ENCODE measurements at regions not wholly inside any gene's neighbourhood (a gene's known extent, or its start where the extent isn't known, plus 50 kb on each side); places are given as distances from the start of the nearest gene placed in this dataset.

- Histone ChIP-seq H3K27me3 (ENCODE audit: control insufficient read depth in 1 of 2, insufficient read depth in 2 of 2, low read length in 1 of 2) (no peaks in the 10 kb centered on the region), H3K27ac (ENCODE audit: low read depth in 1 of 2, low read length in 2 of 2) (no peak overlapping the region), H3K36me3 (ENCODE audit: control insufficient read depth in 1 of 2, insufficient read depth in 2 of 2, low read length in 1 of 2) (no peaks in the 10 kb centered on the region), H3K4me1 (ENCODE audit: control insufficient read depth in 1 of 2, insufficient read depth in 2 of 2, low read length in 2 of 2) (no peaks in the 10 kb centered on the region), H3K4me3 (ENCODE audit: low read length in 2 of 2) (no peak overlapping the region), H3K9me3 (ENCODE audit: control insufficient read depth, low read length) (no peaks in the 10 kb centered on the region)
- ATAC-seq (ENCODE audit: low FRiP score) (no peak), DNase-seq (no peak)
- intact Hi-C loops (cut with DNase I) = no loop called here
- WGBS, 2 donors = 8% methylated on average over 1 of the region's 1 CpG
These were observed 174.8 kb upstream of the AVPR1A start for GRCh38 chr12:63325757-63326156.

- 88 to 93% methylated on average over 2 of the region's 2 CpGs for whole genome bisulfite sequencing, 2 donors
- no peaks in the 10 kb centered on the region for H3K27me3 ChIP-seq (ENCODE audit: control insufficient read depth in 1 of 2, insufficient read depth in 2 of 2, low read length in 1 of 2)
These were observed 172.9 kb upstream of the AVPR1A start for GRCh38 chr12:63323942-63324341.

GRCh38 chr12:63321373-63321772 lies 170.4 kb upstream of the AVPR1A start:
- Histone ChIP-seq H3K9me3 (ENCODE audit: control insufficient read depth, low read length) (no peaks in the 10 kb centered on the region), H3K27ac (ENCODE audit: low read depth in 1 of 2, low read length in 2 of 2) (no peak overlapping the region), H3K4me1 (ENCODE audit: control insufficient read depth in 1 of 2, insufficient read depth in 2 of 2, low read length in 2 of 2) (peaks cover 0 to 2% of the 10 kb centered on the region in 2 donors), H3K36me3 (ENCODE audit: control insufficient read depth in 1 of 2, insufficient read depth in 2 of 2, low read length in 1 of 2) (no peaks in the 10 kb centered on the region), H3K27me3 (ENCODE audit: control insufficient read depth in 1 of 2, insufficient read depth in 2 of 2, low read length in 1 of 2) (no peaks in the 10 kb centered on the region), H3K4me3 (ENCODE audit: low read length in 2 of 2) (no peak overlapping the region)
- DNase-seq = no peak
- WGBS, 2 donors = 76 to 87% methylated on average over 2 of the region's 2 CpGs
- intact Hi-C loops (cut with DNase I) = no loop called here
- ATAC-seq (ENCODE audit: low FRiP score) = no peak

More at GRCh38 chr12:63323942-63324341, 172.9 kb upstream of the AVPR1A start:
- no peak for DNase-seq
- intact Hi-C loops (cut with DNase I) = no loop called here
- no peak overlapping the region for H3K4me3 ChIP-seq (ENCODE audit: low read length in 2 of 2)
- no peaks in the 10 kb centered on the region for H3K9me3 ChIP-seq (ENCODE audit: control insufficient read depth, low read length)
- no peak overlapping the region for H3K27ac ChIP-seq (ENCODE audit: low read depth in 1 of 2, low read length in 2 of 2)
- no peaks in the 10 kb centered on the region for H3K36me3 ChIP-seq (ENCODE audit: control insufficient read depth in 1 of 2, insufficient read depth in 2 of 2, low read length in 1 of 2)
- ATAC-seq (ENCODE audit: low FRiP score) = no peak
- H3K4me1 ChIP-seq (ENCODE audit: control insufficient read depth in 1 of 2, insufficient read depth in 2 of 2, low read length in 2 of 2) = peaks cover 0 to 2% of the 10 kb centered on the region in 2 donors

GRCh38 chr12:63319936-63320633 lies 169.1 kb upstream of the AVPR1A start:
- WGBS, 2 donors = 60 to 65% methylated on average over 4 of the region's 4 CpGs
- intact Hi-C loops (cut with DNase I) = no loop called here
- Histone ChIP-seq H3K4me1 (ENCODE audit: control insufficient read depth in 1 of 2, insufficient read depth in 2 of 2, low read length in 2 of 2) (peaks cover 0 to 2% of the 10 kb centered on the region in 2 donors), H3K36me3 (ENCODE audit: control insufficient read depth in 1 of 2, insufficient read depth in 2 of 2, low read length in 1 of 2) (no peaks in the 10 kb centered on the region), H3K27me3 (ENCODE audit: control insufficient read depth in 1 of 2, insufficient read depth in 2 of 2, low read length in 1 of 2) (no peaks in the 10 kb centered on the region), H3K4me3 (ENCODE audit: low read length in 2 of 2) (no peak overlapping the region), H3K9me3 (ENCODE audit: control insufficient read depth, low read length) (no peaks in the 10 kb centered on the region), H3K27ac (ENCODE audit: low read depth in 1 of 2, low read length in 2 of 2) (no peak overlapping the region)
- no peak for DNase-seq
- ATAC-seq (ENCODE audit: low FRiP score) = no peak

- Histone ChIP-seq H3K27ac (ENCODE audit: low read depth in 1 of 2, low read length in 2 of 2) (no peak overlapping the region), H3K4me1 (ENCODE audit: control insufficient read depth in 1 of 2, insufficient read depth in 2 of 2, low read length in 2 of 2) (peaks cover 0 to 2% of the 10 kb centered on the region in 2 donors), H3K4me3 (ENCODE audit: low read length in 2 of 2) (no peak overlapping the region), H3K36me3 (ENCODE audit: control insufficient read depth in 1 of 2, insufficient read depth in 2 of 2, low read length in 1 of 2) (no peaks in the 10 kb centered on the region), H3K9me3 (ENCODE audit: control insufficient read depth, low read length) (no peaks in the 10 kb centered on the region), H3K27me3 (ENCODE audit: control insufficient read depth in 1 of 2, insufficient read depth in 2 of 2, low read length in 1 of 2) (no peaks in the 10 kb centered on the region)
- no peak for DNase-seq
- ATAC-seq (ENCODE audit: low FRiP score) = no peak
- intact Hi-C loops (cut with DNase I) = no loop called here
These were observed 168.4 kb upstream of the AVPR1A start for GRCh38 chr12:63319386-63319785.

- H3K27me3 ChIP-seq (ENCODE audit: control insufficient read depth in 1 of 2, insufficient read depth in 2 of 2, low read length in 1 of 2) = no peaks in the 10 kb centered on the region
- H3K36me3 ChIP-seq (ENCODE audit: control insufficient read depth in 1 of 2, insufficient read depth in 2 of 2, low read length in 1 of 2) = no peaks in the 10 kb centered on the region
- WGBS, 2 donors = 79 to 91% methylated on average over 1 of the region's 1 CpG
- H3K9me3 ChIP-seq (ENCODE audit: control insufficient read depth, low read length) = no peaks in the 10 kb centered on the region
- ATAC-seq (ENCODE audit: low FRiP score) (no peak), DNase-seq (no peak)
- intact Hi-C loops (cut with DNase I) = no loop called here
- no peak overlapping the region for H3K27ac ChIP-seq (ENCODE audit: low read depth in 1 of 2, low read length in 2 of 2)
- H3K4me3 ChIP-seq (ENCODE audit: low read length in 2 of 2) = no peak overlapping the region
- peaks cover 0 to 2% of the 10 kb centered on the region in 2 donors for H3K4me1 ChIP-seq (ENCODE audit: control insufficient read depth in 1 of 2, insufficient read depth in 2 of 2, low read length in 2 of 2)
These were observed 167.9 kb upstream of the AVPR1A start for GRCh38 chr12:63318933-63319332.

GRCh38 chr12:63318313-63318712 lies 167.3 kb upstream of the AVPR1A start:
- Histone ChIP-seq H3K9me3 (ENCODE audit: control insufficient read depth, low read length) (no peaks in the 10 kb centered on the region), H3K27ac (ENCODE audit: low read depth in 1 of 2, low read length in 2 of 2) (no peak overlapping the region), H3K36me3 (ENCODE audit: control insufficient read depth in 1 of 2, insufficient read depth in 2 of 2, low read length in 1 of 2) (no peaks in the 10 kb centered on the region), H3K4me1 (ENCODE audit: control insufficient read depth in 1 of 2, insufficient read depth in 2 of 2, low read length in 2 of 2) (peaks cover 0 to 2% of the 10 kb centered on the region in 2 donors), H3K27me3 (ENCODE audit: control insufficient read depth in 1 of 2, insufficient read depth in 2 of 2, low read length in 1 of 2) (no peaks in the 10 kb centered on the region), H3K4me3 (ENCODE audit: low read length in 2 of 2) (no peak overlapping the region)
- no peak for DNase-seq
- ATAC-seq (ENCODE audit: low FRiP score) = no peak
- WGBS, 2 donors = 93 to 94% methylated on average over 7 of the region's 7 CpGs
- intact Hi-C loops (cut with DNase I) = no loop called here

- Histone ChIP-seq H3K27me3 (ENCODE audit: control insufficient read depth in 1 of 2, insufficient read depth in 2 of 2, low read length in 1 of 2) (no peaks in the 10 kb centered on the region), H3K27ac (ENCODE audit: low read depth in 1 of 2, low read length in 2 of 2) (no peak overlapping the region), H3K4me1 (ENCODE audit: control insufficient read depth in 1 of 2, insufficient read depth in 2 of 2, low read length in 2 of 2) (peaks cover 0 to 2% of the 10 kb centered on the region in 2 donors), H3K4me3 (ENCODE audit: low read length in 2 of 2) (no peak overlapping the region), H3K9me3 (ENCODE audit: control insufficient read depth, low read length) (no peaks in the 10 kb centered on the region), H3K36me3 (ENCODE audit: control insufficient read depth in 1 of 2, insufficient read depth in 2 of 2, low read length in 1 of 2) (no peaks in the 10 kb centered on the region)
- 53 to 62% methylated on average over 5 of the region's 5 CpGs for WGBS, 2 donors
- ATAC-seq (ENCODE audit: low FRiP score) = no peak
- DNase-seq = no peak
- intact Hi-C loops (cut with DNase I) = no loop called here
These were observed 166.9 kb upstream of the AVPR1A start for GRCh38 chr12:63317880-63318279.

- Histone ChIP-seq H3K36me3 (ENCODE audit: control insufficient read depth in 1 of 2, insufficient read depth in 2 of 2, low read length in 1 of 2) (no peaks in the 10 kb centered on the region), H3K4me3 (ENCODE audit: low read length in 2 of 2) (no peak overlapping the region), H3K27me3 (ENCODE audit: control insufficient read depth in 1 of 2, insufficient read depth in 2 of 2, low read length in 1 of 2) (no peaks in the 10 kb centered on the region), H3K9me3 (ENCODE audit: control insufficient read depth, low read length) (no peaks in the 10 kb centered on the region), H3K4me1 (ENCODE audit: control insufficient read depth in 1 of 2, insufficient read depth in 2 of 2, low read length in 2 of 2) (peaks cover 0 to 2% of the 10 kb centered on the region in 2 donors), H3K27ac (ENCODE audit: low read depth in 1 of 2, low read length in 2 of 2) (no peak overlapping the region)
- intact Hi-C loops (cut with DNase I) = no loop called here
- ATAC-seq (ENCODE audit: low FRiP score) (no peak), DNase-seq (no peak)
- WGBS, 2 donors = 80 to 87% methylated on average over 9 of the region's 9 CpGs
These were observed 166.4 kb upstream of the AVPR1A start for GRCh38 chr12:63317286-63317846.

Data from aorta (tissue), 5 donors.